ENCODE measurements at regions not wholly inside any gene's neighbourhood (a gene's known extent, or its start where the extent isn't known, plus 50 kb on each side); places are given as distances from the start of the nearest gene placed in this dataset.
"Not testable (repeated sequence)": the region's sequence is repeated elsewhere in the genome, so short reads cannot be mapped to it uniquely, and the experiment has no call there.

GRCh38 chr2:95686056-95686825 lies 94.4 kb downstream of the TRIM43 start:
- TF ChIP-seq CTCF, POLR2A (IDR thresholded peaks at IDR 0.05): not testable (repeated sequence)
